ENCODE measurements at regions not wholly inside any gene's neighbourhood (a gene's known extent, or its start where the extent isn't known, plus 50 kb on each side); places are given as distances from the start of the nearest gene placed in this dataset.

GRCh38 chr6:9463311-9463710 lies 951.6 kb downstream of the TFAP2A start:
- ATAC-seq: no peak
- no peak for DNase-seq

- no peak for ATAC-seq
- DNase-seq: no peak
Measured at GRCh38 chr6:9461188-9461587, 953.7 kb downstream of the TFAP2A start.

GRCh38 chr6:9458424-9458823 lies 956.5 kb downstream of the TFAP2A start:
- no peak for DNase-seq
- no peak for ATAC-seq

DNA sequence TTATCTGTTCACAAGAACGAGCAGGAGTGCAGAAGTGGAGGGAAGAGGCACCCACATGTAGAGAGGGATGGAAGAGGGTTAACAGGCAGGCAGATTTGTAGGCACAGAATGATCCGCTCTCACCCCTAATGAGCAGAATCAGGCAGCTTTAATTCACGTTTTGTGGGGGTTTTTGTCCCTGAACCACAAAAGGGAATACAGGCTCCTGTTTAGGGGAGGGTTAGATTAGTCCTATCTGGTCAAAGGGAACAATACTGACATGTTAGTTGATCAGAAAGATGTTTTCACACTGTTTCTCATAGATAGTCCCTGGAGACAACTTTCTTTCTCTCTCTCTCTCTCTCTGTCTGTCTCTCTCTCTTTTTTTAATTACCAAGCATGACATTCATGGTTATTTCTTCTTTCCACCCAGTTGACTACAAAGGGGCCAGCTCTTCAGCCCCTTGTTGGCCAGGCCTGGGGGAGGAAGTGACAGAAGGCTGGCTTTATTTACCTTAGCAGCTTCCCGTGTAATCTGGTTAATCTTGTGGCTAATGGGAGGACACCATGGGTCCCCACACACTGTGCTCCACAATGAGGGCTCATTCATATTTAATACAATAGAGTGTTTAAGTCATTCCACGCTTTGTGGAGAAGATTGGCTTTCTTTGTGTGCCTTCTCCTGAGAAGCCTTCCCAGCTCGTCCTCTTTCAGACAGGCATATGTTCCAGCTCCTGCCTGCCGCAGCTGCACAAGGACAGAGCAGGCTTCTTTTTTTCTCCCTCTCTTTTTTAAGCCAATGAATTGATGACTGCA lies 958.8 kb downstream of the TFAP2A start:
- ATAC-seq: no peak
- DNase-seq: no peak

DNA sequence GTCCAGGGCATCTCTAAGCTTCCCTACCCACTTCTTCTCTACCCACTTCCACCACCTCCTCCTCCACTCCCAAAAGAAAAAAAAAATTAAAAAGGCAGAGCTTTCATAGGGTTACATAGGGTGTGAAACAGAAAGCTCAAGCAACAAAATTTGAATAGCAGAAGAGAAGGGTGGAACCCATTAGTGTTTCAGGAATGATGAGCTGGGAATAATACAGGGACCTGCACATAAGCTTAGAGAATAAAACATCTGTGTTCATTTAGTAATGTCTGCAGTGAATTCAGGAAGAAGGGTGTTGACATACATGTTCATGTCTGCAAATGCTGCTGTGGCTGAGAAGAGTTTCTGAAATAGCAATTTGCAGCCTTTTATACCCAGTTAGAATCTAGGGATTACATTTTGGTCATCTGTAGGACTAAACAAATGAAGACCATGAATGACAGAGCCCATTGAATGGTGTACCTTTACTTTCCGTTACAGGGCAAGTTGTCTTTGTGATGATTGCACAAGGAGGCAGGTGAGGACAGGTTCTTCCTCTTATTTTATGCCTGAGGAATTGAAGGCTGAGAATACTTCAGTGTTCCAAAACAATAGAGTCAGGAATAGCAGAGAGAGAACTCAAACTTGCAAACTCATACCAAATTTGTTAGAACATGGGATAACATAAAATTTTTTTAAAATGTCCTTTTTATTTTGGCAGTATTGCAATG lies 975.1 kb downstream of the TFAP2A start:
- ATAC-seq: no peak
- no peak for DNase-seq

- no peak for DNase-seq
- no peak for ATAC-seq
Measured at GRCh38 chr6:9437836-9438235, 977.0 kb downstream of the TFAP2A start.

DNA sequence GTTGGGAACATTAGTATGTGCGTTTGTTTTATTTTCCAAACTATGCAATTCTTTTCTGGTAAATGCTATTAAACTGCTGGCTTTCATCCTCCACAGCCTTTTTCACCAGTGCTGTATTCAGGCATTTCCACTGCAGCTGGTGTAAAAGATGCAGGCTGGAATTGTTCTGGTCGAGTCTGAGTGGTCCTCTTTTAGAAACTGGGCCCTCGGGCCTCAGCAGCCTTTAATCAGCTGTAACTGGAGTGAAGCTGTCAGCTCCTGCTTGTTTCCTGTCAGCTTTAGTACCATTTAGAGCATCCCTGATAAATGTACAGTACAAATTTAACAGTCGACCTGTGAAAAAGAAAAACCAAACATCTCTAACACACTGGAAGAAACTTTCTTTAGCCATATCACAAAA lies 979.6 kb downstream of the TFAP2A start:
- ATAC-seq: no peak
- DNase-seq: no peak

- ATAC-seq: no peak
- DNase-seq: no peak
Measured at GRCh38 chr6:9431945-9432344, 982.9 kb downstream of the TFAP2A start.

- ATAC-seq: no peak
- DNase-seq: no peak
Measured at GRCh38 chr6:9428421-9429172, 986.3 kb downstream of the TFAP2A start.

- no peak for DNase-seq
- no peak for ATAC-seq
Measured at GRCh38 chr6:9422138-9422537, 986.8 kb upstream of the SLC35B3 start.

DNA sequence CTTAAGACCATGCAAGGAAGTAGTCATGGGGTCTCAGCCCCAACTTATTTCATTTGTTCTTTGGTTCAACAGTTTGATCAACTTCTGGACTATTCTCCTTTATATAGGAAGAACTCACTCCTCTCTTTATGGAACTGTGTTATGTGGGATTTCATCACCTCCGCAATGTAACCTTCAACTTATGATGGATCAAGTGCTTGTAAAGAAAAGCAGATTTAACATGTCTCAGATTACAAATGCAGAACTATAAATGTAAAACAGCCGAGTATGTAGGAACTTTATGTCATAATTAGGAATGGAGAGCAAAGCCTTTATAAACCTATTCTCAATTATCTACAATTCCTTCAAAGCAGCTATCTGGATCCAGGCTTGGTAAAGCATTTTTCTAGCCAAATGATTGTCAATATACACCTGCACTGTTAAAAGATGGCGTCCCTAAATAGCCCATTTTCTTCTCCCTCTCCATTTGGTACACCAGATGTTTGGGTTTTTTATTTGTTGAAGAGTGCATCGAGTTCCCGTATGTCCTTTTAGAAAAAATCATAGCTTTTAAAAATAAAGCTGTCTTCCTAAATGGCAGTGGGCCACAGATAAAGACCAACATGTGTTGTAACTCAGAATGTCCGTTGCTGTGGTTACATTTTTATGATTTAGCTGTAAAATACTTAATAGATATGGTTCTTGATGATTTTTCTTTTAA lies 985.1 kb upstream of the SLC35B3 start:
- no peak for ATAC-seq
- no peak for DNase-seq

DNA sequence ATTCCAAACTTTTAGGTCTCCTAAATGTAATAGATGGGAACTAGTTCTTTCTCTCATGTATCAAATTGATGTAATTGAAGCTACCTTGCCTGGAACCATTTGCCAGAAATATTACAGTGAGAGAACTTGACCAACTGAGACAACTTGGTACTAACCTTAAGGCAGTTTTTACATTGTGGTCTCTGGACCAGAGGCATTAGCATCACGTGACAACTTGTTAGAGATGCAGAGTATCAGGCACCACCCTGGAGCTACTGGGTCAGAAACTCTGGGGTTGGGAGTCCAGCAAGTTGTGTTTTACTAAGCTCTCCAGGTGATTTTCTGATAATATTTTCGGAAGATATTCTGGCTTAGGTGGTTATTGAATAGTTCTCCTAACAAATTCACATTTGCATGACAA lies 982.1 kb upstream of the SLC35B3 start:
- DNase-seq (no peak), ATAC-seq (no peak)

DNA sequence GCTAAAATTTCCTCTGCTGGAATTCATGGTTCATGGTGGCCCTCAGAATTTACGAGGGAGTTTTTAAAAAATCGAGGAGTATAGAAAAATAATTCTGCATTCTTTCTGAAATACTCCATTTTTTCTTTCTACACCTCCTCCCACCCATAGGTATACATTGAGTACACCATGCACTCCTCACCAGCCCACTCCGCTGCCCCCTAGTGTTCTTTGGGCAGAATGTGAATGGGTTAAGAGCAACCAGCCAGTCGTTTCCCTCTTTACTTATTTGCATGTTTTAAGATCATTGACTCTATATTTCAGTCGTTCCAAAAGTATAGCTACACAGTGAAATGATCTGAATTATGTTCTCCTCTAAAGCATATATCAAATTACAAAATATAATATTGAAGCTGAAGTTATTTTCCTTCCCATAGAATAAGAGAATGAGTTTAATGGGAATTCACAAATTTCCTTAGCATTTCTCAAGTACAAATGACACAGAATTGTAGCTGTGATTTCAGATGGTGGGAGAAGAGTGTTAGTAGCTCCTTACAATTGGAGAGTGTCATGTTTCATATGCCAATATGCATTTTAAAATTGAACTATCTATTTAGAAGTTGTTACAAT lies 977.7 kb upstream of the SLC35B3 start:
- no peak for DNase-seq
- ATAC-seq: no peak

DNA sequence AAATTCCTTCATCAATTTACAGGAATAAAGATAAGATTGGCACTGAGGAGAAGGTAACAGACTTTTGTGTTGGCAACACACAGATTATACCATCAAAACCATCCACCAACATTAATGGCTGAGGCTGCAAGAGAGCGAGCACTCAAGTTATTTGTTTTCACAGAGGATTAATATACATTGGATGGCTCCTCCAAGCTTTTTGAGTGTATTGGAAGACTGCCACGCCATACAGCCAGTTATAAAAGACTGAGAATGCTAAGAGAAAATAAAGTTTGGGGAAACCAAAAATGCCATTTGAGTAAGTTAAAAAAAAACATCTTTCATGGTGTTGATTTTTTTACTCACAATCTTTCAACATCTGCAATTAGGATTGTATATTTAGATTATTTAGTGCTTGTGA lies 973.8 kb upstream of the SLC35B3 start:
- DNase-seq: no peak
- ATAC-seq: no peak

DNA sequence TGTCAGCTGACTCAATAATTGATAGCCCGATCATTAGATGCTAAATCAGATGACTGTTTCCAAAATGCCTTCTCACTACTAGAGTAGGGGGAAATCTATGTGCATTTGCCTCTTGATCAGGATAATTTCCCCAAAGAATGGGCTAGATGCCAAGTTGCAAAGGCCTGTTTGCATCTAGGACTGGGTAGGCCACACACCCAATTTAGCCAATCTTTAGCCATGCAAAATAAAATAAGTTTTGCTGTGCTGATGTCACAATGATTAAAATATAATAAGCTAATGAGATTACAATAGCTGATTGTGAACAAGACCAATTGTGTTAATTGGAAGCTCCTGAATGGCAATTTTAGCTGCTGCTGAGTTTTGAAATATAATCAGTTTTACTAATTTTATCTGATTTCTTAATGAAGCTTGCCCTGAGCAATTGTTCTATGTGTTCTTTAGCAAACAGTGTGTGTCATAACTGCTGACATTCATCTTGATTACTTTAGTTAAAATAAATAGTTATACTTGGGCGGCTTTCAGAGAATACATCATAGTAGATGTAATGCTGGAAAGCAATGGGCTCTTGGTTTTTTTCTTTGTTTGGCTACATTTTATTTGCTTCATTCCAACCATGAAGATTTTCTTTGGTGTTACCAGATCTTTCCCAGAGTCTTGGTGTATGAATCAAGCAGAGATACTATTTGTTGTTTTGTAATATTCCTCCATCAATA lies 973.2 kb upstream of the SLC35B3 start:
- ATAC-seq: no peak
- no peak for DNase-seq

- no peak for ATAC-seq
- no peak for DNase-seq
Measured at GRCh38 chr6:9405825-9406224, 970.5 kb upstream of the SLC35B3 start.

GRCh38 chr6:9405369-9405768 lies 970.0 kb upstream of the SLC35B3 start:
- DNase-seq (no peak), ATAC-seq (no peak)

DNA sequence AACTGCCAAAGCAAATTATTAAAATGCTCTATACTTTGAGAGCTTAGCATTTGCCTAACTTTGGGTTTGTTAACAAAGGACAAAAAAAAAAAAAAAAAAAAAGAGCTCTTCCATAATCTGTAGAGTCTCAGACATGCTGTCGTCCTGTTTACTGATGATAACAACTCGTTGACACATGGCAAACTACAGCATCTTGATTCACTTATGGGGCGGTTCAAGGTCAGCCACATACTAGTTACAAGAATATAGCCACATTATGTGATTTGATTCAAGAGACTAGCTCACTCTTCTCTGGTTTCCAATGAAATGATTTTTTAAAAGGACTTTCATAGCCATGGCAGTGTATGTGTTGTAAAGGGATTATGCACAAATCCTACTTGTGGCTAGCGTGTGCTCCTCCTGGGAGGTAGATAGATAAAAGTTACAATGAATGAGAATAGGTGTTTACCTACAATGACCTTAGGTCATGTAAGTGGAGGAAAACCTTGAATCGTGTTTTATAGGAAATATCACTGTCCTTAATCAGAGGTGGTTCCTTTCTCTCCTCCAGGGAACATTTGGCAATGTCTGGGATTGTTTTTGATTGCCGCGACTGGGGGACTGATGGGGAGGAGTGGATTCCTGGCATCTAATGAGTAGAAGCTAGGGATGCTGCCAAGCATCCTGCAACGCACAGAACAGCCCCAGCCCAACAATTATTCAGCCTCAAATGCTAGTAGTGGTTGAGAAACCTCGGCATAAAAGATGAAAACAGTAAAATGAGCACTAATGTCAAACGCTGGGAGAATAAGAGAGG lies 969.2 kb upstream of the SLC35B3 start:
- no peak for DNase-seq
- ATAC-seq: no peak

GRCh38 chr6:9403736-9404135 lies 968.4 kb upstream of the SLC35B3 start:
- DNase-seq (no peak), ATAC-seq (no peak)

- no peak for DNase-seq
- ATAC-seq: no peak
Measured at GRCh38 chr6:9401960-9402359, 966.6 kb upstream of the SLC35B3 start.

DNA sequence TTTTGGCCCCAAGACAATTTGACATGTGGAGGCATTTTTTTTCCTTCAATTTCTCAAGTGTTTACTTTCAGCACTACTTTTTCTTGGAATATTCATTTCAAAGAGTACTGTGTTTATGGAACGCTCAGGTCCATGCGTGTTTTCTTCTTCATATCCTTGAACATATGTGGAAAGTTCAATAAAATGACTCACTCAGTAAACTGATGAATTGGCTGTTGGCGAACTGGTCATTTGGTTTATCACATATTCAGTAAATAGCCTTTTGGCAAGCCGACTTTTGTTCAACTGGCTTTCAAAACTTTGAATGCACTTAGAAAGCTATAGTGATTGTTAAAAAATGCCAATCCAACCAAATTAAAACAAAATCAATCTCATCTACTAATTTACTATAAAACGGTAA lies 964.6 kb upstream of the SLC35B3 start:
- DNase-seq (no peak), ATAC-seq (no peak)

All from stimulated activated naive CD8-positive, alpha-beta T cell treated with anti-CD3 and anti-CD28 coated beads, Interleukin-15, Interleukin-2, amounts not matched to agents 100 U/mL and 50 U/mL, for 24 hours (primary cell).